ENCODE measurements at regions not wholly inside any gene's neighbourhood (a gene's known extent, or its start where the extent isn't known, plus 50 kb on each side); places are given as distances from the start of the nearest gene placed in this dataset.

DNA sequence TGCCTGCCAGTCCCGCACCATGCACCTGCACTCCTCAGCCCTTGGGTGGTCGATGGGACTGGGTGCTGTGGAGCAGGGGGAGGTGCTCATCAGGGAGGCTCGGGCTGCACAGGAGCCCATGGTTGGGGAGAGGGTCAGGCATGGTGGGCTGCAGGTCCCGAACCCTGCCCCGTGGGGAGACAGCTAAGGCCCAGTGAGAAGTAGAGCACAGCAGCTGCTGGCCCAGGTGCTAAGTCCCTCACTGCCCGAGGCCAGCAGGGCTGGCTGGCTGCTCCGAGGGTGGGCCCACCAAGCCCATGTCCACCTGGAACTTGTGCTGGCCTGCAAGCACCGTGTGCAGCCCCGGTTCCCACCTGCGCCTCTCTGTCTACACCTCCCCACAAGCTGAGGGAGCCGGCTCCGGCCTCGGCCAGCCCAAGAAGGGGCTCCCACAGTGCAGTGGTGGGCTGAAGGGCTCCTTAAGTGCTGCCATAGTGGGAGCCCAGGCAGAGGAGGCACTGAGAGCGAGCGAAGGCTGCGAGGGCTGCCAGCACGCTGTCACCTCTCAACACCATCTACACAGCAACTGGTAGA is 88.5 kb upstream of the ELAVL2 start:
- WGBS, 5 donors, result 86 to 97% (median 94%) methylated on average over 8 to 17 of the region's 17 CpGs
- intact Hi-C loops (cut with DNase I; ENCODE audit: low total_unique reads), result no loop called here
- H3K27ac ChIP-seq, result no peak overlapping the region

DNA sequence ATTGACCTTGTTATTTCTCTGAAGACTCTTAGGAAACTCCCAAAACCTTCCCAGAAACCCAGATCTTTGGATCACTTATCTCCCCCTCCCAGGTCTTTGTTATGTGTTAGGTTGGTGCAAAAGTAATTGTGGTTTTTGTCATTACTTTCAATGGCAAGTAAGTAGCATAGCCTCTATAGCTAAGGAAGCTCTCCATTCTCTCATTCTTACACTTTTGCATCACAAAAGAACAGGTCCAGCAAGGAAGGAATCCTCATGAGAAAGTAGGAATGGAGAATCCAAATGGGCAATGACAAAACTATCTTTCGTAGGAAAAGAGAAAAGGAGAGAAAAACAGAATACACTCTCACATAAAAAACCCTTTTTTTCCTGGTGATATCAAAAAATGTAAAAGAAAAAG is 81.3 kb upstream of the ELAVL2 start:
- no peaks in the 10 kb centered on the region for H3K27me3 ChIP-seq (replicated peaks in 1 of 7)
- H3K4me1 ChIP-seq, result no peaks in the 10 kb centered on the region
- no peaks in the 10 kb centered on the region for H3K36me3 ChIP-seq
- no peak overlapping the region for H3K4me3 ChIP-seq
- peaks cover 0 to 18% (median 5%) of the 10 kb centered on the region in 8 donors for H3K9me3 ChIP-seq
- TF ChIP-seq POLR2AphosphoS5 (IDR thresholded peaks at IDR 0.05), result no peak
- no peak for TF ChIP-seq POLR2A (IDR thresholded peaks at IDR 0.05)
- TF ChIP-seq, protein P1, sequence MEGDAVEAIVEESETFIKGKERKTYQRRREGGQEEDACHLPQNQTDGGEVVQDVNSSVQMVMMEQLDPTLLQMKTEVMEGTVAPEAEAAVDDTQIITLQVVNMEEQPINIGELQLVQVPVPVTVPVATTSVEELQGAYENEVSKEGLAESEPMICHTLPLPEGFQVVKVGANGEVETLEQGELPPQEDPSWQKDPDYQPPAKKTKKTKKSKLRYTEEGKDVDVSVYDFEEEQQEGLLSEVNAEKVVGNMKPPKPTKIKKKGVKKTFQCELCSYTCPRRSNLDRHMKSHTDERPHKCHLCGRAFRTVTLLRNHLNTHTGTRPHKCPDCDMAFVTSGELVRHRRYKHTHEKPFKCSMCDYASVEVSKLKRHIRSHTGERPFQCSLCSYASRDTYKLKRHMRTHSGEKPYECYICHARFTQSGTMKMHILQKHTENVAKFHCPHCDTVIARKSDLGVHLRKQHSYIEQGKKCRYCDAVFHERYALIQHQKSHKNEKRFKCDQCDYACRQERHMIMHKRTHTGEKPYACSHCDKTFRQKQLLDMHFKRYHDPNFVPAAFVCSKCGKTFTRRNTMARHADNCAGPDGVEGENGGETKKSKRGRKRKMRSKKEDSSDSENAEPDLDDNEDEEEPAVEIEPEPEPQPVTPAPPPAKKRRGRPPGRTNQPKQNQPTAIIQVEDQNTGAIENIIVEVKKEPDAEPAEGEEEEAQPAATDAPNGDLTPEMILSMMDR (IDR thresholded peaks at IDR 0.05 in 8 of 11, conservative IDR thresholded peaks at IDR 0.05 in 3 of 11), result no peak
- no peak for DNase-seq
- intact Hi-C loops (cut with DNase I; ENCODE audit: low total_unique reads), result no loop called here
- H3K27ac ChIP-seq, result no peak overlapping the region
- WGBS, 5 donors, result 66 to 85% (median 73%) methylated on average over 1 of the region's 1 CpG

More for the DNA sequence above, 88.5 kb upstream of the ELAVL2 start:
- TF ChIP-seq, protein P1 (IDR thresholded peaks at IDR 0.05 in 8 of 11, conservative IDR thresholded peaks at IDR 0.05 in 3 of 11), result no peak
- Histone ChIP-seq H3K27me3 (replicated peaks in 1 of 7) (no peaks in the 10 kb centered on the region), H3K36me3 (no peaks in the 10 kb centered on the region), H3K4me1 (no peaks in the 10 kb centered on the region), H3K9me3 (peaks cover 0 to 28% (median 9%) of the 10 kb centered on the region in 8 donors), H3K4me3 (no peak overlapping the region)
- no peak for DNase-seq

DNA sequence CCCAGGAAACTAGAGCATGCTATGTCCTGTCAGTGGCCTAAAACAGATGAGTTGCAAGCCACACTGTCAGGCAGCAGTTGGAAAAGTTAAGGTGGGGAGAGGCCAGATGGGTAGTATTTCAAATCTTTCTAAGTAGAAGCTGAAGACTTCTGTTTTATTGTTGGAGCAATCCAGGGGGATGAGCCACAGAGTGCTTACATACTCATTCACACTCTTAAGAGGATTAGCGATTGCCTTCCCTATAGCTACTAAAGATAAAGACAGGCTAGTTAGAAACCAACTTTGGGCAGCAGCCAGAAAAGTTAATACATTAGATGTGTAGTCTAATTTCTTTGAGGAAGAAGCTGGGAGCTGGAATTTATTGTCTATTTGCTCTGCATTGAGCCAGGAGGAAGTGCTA is 61.7 kb upstream of the ELAVL2 start:
- DNase-seq, result no peak
- 76 to 87% (median 77%) methylated on average over 1 of the region's 1 CpG for WGBS, 5 donors
- intact Hi-C loops (cut with DNase I; ENCODE audit: low total_unique reads), result no loop called here
- no peaks in the 10 kb centered on the region for H3K36me3 ChIP-seq
- H3K27ac ChIP-seq, result no peak overlapping the region
- no peaks in the 10 kb centered on the region for H3K27me3 ChIP-seq (replicated peaks in 1 of 7)
- no peaks in the 10 kb centered on the region for H3K4me1 ChIP-seq
- peaks cover 0 to 37% (median 25%) of the 10 kb centered on the region in 8 donors for H3K9me3 ChIP-seq
- TF ChIP-seq POLR2A (IDR thresholded peaks at IDR 0.05) (no peak), POLR2AphosphoS5 (IDR thresholded peaks at IDR 0.05) (no peak)
- TF ChIP-seq, protein P1 (IDR thresholded peaks at IDR 0.05 in 8 of 11, conservative IDR thresholded peaks at IDR 0.05 in 3 of 11), result no peak
- H3K4me3 ChIP-seq, result no peak overlapping the region
